ENCODE measurements at regions not wholly inside any gene's neighbourhood (a gene's known extent, or its start where the extent isn't known, plus 50 kb on each side); places are given as distances from the start of the nearest gene placed in this dataset.

GRCh38 chr20:39431091-39431880 is 469.1 kb downstream of the DHX35 start:
- DNase-seq = no peak

GRCh38 chr20:39429726-39430125 is 467.6 kb downstream of the DHX35 start:
- no peak for DNase-seq

- no peak for DNase-seq
Measured at GRCh38 chr20:39424962-39425678, 463.0 kb downstream of the DHX35 start.

- DNase-seq = no peak
Measured at GRCh38 chr20:39421571-39422105, 459.5 kb downstream of the DHX35 start.

- DNase-seq = no peak
Measured at GRCh38 chr20:39412091-39412490, 449.9 kb downstream of the DHX35 start.

- DNase-seq = no peak
Measured at GRCh38 chr20:39399463-39399862, 437.3 kb downstream of the DHX35 start.

- DNase-seq = no peak
Measured at GRCh38 chr20:39398656-39399055, 436.5 kb downstream of the DHX35 start.

- no peak for DNase-seq
Measured at GRCh38 chr20:39397646-39398045, 435.5 kb downstream of the DHX35 start.

- DNase-seq = no peak
Measured at GRCh38 chr20:39395478-39396291, 433.5 kb downstream of the DHX35 start.

GRCh38 chr20:39394461-39394860 is 432.3 kb downstream of the DHX35 start:
- no peak for DNase-seq

- DNase-seq = no peak
Measured at GRCh38 chr20:39390186-39390585, 428.0 kb downstream of the DHX35 start.

GRCh38 chr20:39381595-39381994 is 419.5 kb downstream of the DHX35 start:
- no peak for DNase-seq

GRCh38 chr20:39378776-39379175 is 416.6 kb downstream of the DHX35 start:
- no peak for DNase-seq

- DNase-seq = no peak
Measured at GRCh38 chr20:39376788-39377187, 414.6 kb downstream of the DHX35 start.

GRCh38 chr20:39364320-39364719 is 402.2 kb downstream of the DHX35 start:
- no peak for DNase-seq

GRCh38 chr20:39359981-39360620 is 398.0 kb downstream of the DHX35 start:
- DNase-seq = no peak

- DNase-seq = no peak
Measured at GRCh38 chr20:39358052-39358451, 395.9 kb downstream of the DHX35 start.

- DNase-seq = no peak
Measured at GRCh38 chr20:39356908-39357307, 394.8 kb downstream of the DHX35 start.

GRCh38 chr20:39349240-39349639 is 387.1 kb downstream of the DHX35 start:
- DNase-seq = no peak

GRCh38 chr20:39347626-39348025 is 385.5 kb downstream of the DHX35 start:
- DNase-seq = no peak

- DNase-seq = no peak
Measured at GRCh38 chr20:39342463-39342862, 380.3 kb downstream of the DHX35 start.

GRCh38 chr20:39338469-39339376 is 376.6 kb downstream of the DHX35 start:
- DNase-seq = no peak
